IPS-18a (cell line): ENCODE measurements at regions not wholly inside any gene's neighbourhood (a gene's known extent, or its start where the extent isn't known, plus 50 kb on each side); places are given as distances from the start of the nearest gene placed in this dataset.
"Not testable (repeated sequence)": the region's sequence is repeated elsewhere in the genome, so short reads cannot be mapped to it uniquely, and the experiment has no call there.

ENCODE experiments used
- H3K27ac ChIP-seq: one replicate; pipeline ENCODE4 v1.5.1; 2013; ENCODE audit warnings: low read length
- H3K27me3 ChIP-seq: one replicate; pipeline ENCODE4 v1.6.1; 2013; ENCODE audit warnings: mild to moderate bottlenecking, low read length; ENCODE audit not compliant: control insufficient read depth, insufficient read depth
- H3K36me3 ChIP-seq: one replicate; pipeline ENCODE4 v1.6.1; 2013; ENCODE audit warnings: low read depth, low read length; ENCODE audit not compliant: control insufficient read depth
- H3K4me1 ChIP-seq: one replicate; pipeline ENCODE4 v1.6.1; 2013; ENCODE audit warnings: low read depth, low read length; ENCODE audit not compliant: control insufficient read depth
- H3K4me3 ChIP-seq: one replicate; pipeline ENCODE4 v1.5.1; 2013; ENCODE audit warnings: low read length
- H3K9ac ChIP-seq: one replicate; pipeline ENCODE4 v1.6.1; 2013; ENCODE audit warnings: mild to moderate bottlenecking, low read length, moderate library complexity
- H3K9me3 ChIP-seq: one replicate; pipeline ENCODE4 v1.6.1; 2013; ENCODE audit warnings: low read depth, low read length; ENCODE audit not compliant: control insufficient read depth

GRCh38 chr12:46669720-46670119, 156.1 kb downstream of the SLC38A4 start:
- peak overlapping the region; percentile 7 for H3K27ac ChIP-seq
- peak overlapping the region; percentile 6 for H3K9ac ChIP-seq
- peaks cover 23% of the 10 kb centered on the region for H3K4me1 ChIP-seq
- H3K36me3 ChIP-seq, result no peaks in the 10 kb centered on the region
- H3K4me3 ChIP-seq, result peak overlapping the region; percentile 40
- no peaks in the 10 kb centered on the region for H3K9me3 ChIP-seq
- H3K27me3 ChIP-seq, result no peaks in the 10 kb centered on the region

GRCh38 chr12:46667551-46667950, 158.2 kb downstream of the SLC38A4 start:
- H3K4me3 ChIP-seq, result no peak overlapping the region
- no peak overlapping the region for H3K9ac ChIP-seq
- H3K36me3 ChIP-seq, result no peaks in the 10 kb centered on the region
- H3K9me3 ChIP-seq, result no peaks in the 10 kb centered on the region
- no peaks in the 10 kb centered on the region for H3K27me3 ChIP-seq
- no peak overlapping the region for H3K27ac ChIP-seq
- peaks cover 21% of the 10 kb centered on the region for H3K4me1 ChIP-seq

GRCh38 chr12:46664761-46665287, 161.0 kb downstream of the SLC38A4 start:
- peaks cover 23% of the 10 kb centered on the region for H3K4me1 ChIP-seq
- H3K9me3 ChIP-seq, result no peaks in the 10 kb centered on the region
- H3K36me3 ChIP-seq, result no peaks in the 10 kb centered on the region
- H3K27ac ChIP-seq, result no peak overlapping the region
- H3K27me3 ChIP-seq, result no peaks in the 10 kb centered on the region
- no peak overlapping the region for H3K4me3 ChIP-seq
- no peak overlapping the region for H3K9ac ChIP-seq

GRCh38 chr12:46663318-46663717, 162.5 kb downstream of the SLC38A4 start:
- Histone ChIP-seq H3K27ac (no peak overlapping the region), H3K4me1 (peaks cover 22% of the 10 kb centered on the region)

GRCh38 chr12:46661110-46661845, 164.5 kb downstream of the SLC38A4 start:
- Histone ChIP-seq H3K27ac (peak overlapping the region; percentile 30), H3K4me3 (no peak overlapping the region), H3K36me3 (no peaks in the 10 kb centered on the region), H3K4me1 (peaks cover 22% of the 10 kb centered on the region), H3K9ac (no peak overlapping the region), H3K9me3 (no peaks in the 10 kb centered on the region), H3K27me3 (no peaks in the 10 kb centered on the region)

More at GRCh38 chr12:46663318-46663717, 162.5 kb downstream of the SLC38A4 start:
- H3K9ac ChIP-seq, result no peak overlapping the region
- H3K36me3 ChIP-seq, result no peaks in the 10 kb centered on the region
- H3K4me3 ChIP-seq, result no peak overlapping the region
- H3K9me3 ChIP-seq, result no peaks in the 10 kb centered on the region
- H3K27me3 ChIP-seq, result no peaks in the 10 kb centered on the region

GRCh38 chr12:46660719-46661109, 165.1 kb downstream of the SLC38A4 start:
- peaks cover 22% of the 10 kb centered on the region for H3K4me1 ChIP-seq

GRCh38 chr12:46660276-46660675, 165.5 kb downstream of the SLC38A4 start:
- Histone ChIP-seq H3K9me3 (no peaks in the 10 kb centered on the region), H3K4me1 (peaks cover 22% of the 10 kb centered on the region), H3K27me3 (no peaks in the 10 kb centered on the region), H3K4me3 (no peak overlapping the region), H3K36me3 (no peaks in the 10 kb centered on the region), H3K27ac (no peak overlapping the region), H3K9ac (no peak overlapping the region)

More at GRCh38 chr12:46660719-46661109, 165.1 kb downstream of the SLC38A4 start:
- Histone ChIP-seq H3K27me3 (no peaks in the 10 kb centered on the region), H3K36me3 (no peaks in the 10 kb centered on the region), H3K4me3 (no peak overlapping the region), H3K27ac (peak overlapping the region; percentile 30), H3K9me3 (no peaks in the 10 kb centered on the region), H3K9ac (no peak overlapping the region)

- no peak overlapping the region for H3K9ac ChIP-seq
- no peaks in the 10 kb centered on the region for H3K9me3 ChIP-seq
- H3K36me3 ChIP-seq, result no peaks in the 10 kb centered on the region
- H3K27me3 ChIP-seq, result no peaks in the 10 kb centered on the region
- no peak overlapping the region for H3K4me3 ChIP-seq
- H3K27ac ChIP-seq, result no peak overlapping the region
- H3K4me1 ChIP-seq, result peaks cover 17% of the 10 kb centered on the region
Measured at GRCh38 chr12:46659824-46660223, 166.0 kb downstream of the SLC38A4 start.

GRCh38 chr12:46659032-46659650, 166.7 kb downstream of the SLC38A4 start:
- H3K27ac ChIP-seq, result no peak overlapping the region
- H3K4me1 ChIP-seq, result peaks cover 16% of the 10 kb centered on the region
- no peaks in the 10 kb centered on the region for H3K9me3 ChIP-seq
- no peaks in the 10 kb centered on the region for H3K27me3 ChIP-seq
- H3K36me3 ChIP-seq, result no peaks in the 10 kb centered on the region
- H3K9ac ChIP-seq, result no peak overlapping the region
- H3K4me3 ChIP-seq, result no peak overlapping the region

- no peak overlapping the region for H3K4me3 ChIP-seq
- no peak overlapping the region for H3K9ac ChIP-seq
- no peak overlapping the region for H3K27ac ChIP-seq
- H3K9me3 ChIP-seq, result no peaks in the 10 kb centered on the region
- H3K36me3 ChIP-seq, result no peaks in the 10 kb centered on the region
- peaks cover 16% of the 10 kb centered on the region for H3K4me1 ChIP-seq
- H3K27me3 ChIP-seq, result no peaks in the 10 kb centered on the region
Measured at GRCh38 chr12:46657453-46658411, 168.1 kb downstream of the SLC38A4 start.

- not testable (repeated sequence) for H3K36me3 ChIP-seq, H3K9ac ChIP-seq, H3K9me3 ChIP-seq, H3K27ac ChIP-seq, H3K27me3 ChIP-seq, H3K4me3 ChIP-seq
- peaks cover 12% of the 10 kb centered on the region for H3K4me1 ChIP-seq
Measured at GRCh38 chr12:46655984-46656383, 169.8 kb downstream of the SLC38A4 start.
